OCI-LY7 (cell line): ENCODE measurements at regions not wholly inside any gene's neighbourhood (a gene's known extent, or its start where the extent isn't known, plus 50 kb on each side); places are given as distances from the start of the nearest gene placed in this dataset.

Experiments used
- EZH2phosphoT487 ChIP-seq: fragments of 200-600 bp; sonication (generic); IDR thresholded peaks from 2 replicates; pipeline ENCODE4 v1.6.1; 2018; ENCODE audit warnings: low read depth, borderline replicate concordance, mild to moderate bottlenecking, mixed run types, antibody characterized with exemption, low read length, moderate library complexity, mixed read lengths
- TF ChIP-seq, protein P1 (sequence below): fragments of 200-600 bp; sonication (generic); conservative IDR thresholded peaks from 2 replicates; pipeline ENCODE4 v1.5.1; 2014; ENCODE audit warnings: mild to moderate bottlenecking, antibody characterized with exemption, low read length, moderate library complexity, mixed read lengths

DNA sequence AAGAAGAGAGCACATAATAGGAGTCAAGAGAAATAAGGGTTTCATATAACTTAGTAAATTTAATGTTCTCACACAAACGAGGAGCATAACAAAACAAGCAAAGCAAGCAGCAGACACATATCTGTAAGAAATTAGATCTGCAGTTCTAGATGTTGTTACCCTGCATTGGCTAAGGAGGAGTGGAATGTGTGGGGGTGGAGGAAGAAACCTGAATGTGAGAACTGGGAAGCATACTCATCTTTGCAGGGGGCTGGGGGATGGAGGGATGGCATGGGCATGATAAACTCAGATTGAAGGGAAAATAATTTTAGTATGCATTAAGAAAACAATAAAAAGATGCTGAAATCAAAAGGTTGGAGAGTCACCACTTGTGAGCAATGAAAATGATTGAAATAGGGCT, 255.0 kb downstream of the LIG4 start:
- TF ChIP-seq EZH2phosphoT487, result no peak
- TF ChIP-seq, protein P1, sequence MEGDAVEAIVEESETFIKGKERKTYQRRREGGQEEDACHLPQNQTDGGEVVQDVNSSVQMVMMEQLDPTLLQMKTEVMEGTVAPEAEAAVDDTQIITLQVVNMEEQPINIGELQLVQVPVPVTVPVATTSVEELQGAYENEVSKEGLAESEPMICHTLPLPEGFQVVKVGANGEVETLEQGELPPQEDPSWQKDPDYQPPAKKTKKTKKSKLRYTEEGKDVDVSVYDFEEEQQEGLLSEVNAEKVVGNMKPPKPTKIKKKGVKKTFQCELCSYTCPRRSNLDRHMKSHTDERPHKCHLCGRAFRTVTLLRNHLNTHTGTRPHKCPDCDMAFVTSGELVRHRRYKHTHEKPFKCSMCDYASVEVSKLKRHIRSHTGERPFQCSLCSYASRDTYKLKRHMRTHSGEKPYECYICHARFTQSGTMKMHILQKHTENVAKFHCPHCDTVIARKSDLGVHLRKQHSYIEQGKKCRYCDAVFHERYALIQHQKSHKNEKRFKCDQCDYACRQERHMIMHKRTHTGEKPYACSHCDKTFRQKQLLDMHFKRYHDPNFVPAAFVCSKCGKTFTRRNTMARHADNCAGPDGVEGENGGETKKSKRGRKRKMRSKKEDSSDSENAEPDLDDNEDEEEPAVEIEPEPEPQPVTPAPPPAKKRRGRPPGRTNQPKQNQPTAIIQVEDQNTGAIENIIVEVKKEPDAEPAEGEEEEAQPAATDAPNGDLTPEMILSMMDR, result no peak
